ENCODE measurements at regions not wholly inside any gene's neighbourhood (a gene's known extent, or its start where the extent isn't known, plus 50 kb on each side); places are given as distances from the start of the nearest gene placed in this dataset.
A peak's percentile ranks its signal among the peaks of the same experiment; 100 is the strongest.

DNA sequence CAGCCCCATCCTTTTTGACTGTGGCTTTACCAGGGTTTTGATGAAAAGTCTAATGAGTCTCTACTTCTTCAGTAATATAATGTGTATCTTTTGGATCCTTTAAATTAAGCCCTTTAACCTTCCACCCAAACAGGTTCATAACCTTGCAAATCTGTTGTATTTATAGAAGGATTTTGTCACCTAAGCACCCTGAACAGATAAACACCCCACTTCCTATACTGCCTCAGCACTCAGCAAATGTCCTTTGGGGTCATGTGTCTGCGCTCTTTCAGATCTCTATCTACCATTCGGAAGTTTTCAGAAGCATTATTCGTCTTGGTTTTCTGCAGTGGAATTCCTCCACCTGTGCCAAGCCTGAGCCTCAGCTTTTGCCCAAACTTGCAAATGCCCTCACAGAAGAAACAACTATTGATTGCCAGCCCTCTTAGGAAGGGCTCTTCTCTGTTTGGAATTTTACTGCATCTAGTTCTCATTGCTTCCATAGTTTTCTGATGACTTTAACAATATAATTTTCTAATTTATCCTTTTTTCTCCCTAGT, 214.8 kb upstream of the KCNJ16 start:
- TF ChIP-seq EP300 (IDR thresholded peaks at IDR 0.05): no peak
- TF ChIP-seq POLR2AphosphoS5 (IDR thresholded peaks at IDR 0.05): no peak
- TF ChIP-seq POLR2A (IDR thresholded peaks at IDR 0.05): no peak
- TF ChIP-seq, protein P1, sequence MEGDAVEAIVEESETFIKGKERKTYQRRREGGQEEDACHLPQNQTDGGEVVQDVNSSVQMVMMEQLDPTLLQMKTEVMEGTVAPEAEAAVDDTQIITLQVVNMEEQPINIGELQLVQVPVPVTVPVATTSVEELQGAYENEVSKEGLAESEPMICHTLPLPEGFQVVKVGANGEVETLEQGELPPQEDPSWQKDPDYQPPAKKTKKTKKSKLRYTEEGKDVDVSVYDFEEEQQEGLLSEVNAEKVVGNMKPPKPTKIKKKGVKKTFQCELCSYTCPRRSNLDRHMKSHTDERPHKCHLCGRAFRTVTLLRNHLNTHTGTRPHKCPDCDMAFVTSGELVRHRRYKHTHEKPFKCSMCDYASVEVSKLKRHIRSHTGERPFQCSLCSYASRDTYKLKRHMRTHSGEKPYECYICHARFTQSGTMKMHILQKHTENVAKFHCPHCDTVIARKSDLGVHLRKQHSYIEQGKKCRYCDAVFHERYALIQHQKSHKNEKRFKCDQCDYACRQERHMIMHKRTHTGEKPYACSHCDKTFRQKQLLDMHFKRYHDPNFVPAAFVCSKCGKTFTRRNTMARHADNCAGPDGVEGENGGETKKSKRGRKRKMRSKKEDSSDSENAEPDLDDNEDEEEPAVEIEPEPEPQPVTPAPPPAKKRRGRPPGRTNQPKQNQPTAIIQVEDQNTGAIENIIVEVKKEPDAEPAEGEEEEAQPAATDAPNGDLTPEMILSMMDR (IDR thresholded peaks at IDR 0.05): no peak
- Histone ChIP-seq H3K4me1 (no peaks in the 10 kb centered on the region), H3K9me3 (peaks cover 0 to 27% (median 0%) of the 10 kb centered on the region in 3 donors), H3K27me3 (no peaks in the 10 kb centered on the region), H3K4me3 (no peak overlapping the region), H3K27ac (no peak overlapping the region), H3K36me3 (no peaks in the 10 kb centered on the region)
- 63 to 93% methylated on average over 2 to 3 of the region's 3 CpGs for WGBS, 2 donors (ENCODE audit: low coverage in 1 of 2)
- ATAC-seq: no peak

DNA sequence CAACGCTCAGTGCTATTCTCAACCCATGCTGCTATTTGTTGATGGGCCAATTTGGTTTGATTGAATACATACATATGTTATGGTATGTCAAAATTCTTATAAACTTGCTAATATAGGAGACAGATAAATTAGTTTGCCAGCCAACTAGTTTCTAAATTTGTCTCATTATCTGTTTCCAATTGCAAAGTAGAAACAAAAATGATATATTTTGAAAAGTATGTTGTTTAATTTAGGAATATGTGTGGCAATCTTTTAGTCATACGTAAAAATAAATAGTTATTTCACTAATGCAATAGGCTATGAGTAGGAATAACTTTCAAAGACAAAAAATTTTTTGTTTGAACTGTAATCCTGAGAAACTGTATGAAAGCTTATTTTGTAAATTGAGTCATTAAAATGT, 210.6 kb upstream of the KCNJ16 start:
- WGBS, 2 donors (ENCODE audit: low coverage in 1 of 2): 63 to 78% methylated on average over 2 of the region's 2 CpGs
- ATAC-seq: no peak

DNA sequence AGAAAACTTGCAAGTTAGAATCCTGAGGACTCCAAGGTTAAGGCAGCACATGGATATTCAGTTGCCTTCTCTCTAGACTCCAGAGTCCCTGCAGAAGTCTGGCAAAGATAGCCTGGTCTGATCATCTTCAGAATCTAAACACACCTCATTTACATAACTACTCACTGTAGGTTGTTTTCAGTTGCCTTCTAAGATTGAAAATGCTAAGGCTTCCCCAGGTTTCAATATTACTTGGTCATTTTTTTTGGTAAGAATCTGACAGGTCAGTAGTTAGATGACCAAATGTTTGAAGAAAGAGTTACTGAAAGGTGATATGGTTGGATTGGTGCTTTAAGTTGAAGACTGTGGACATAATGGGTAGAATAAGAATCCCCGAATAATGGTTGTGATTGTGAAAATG, 205.4 kb upstream of the KCNJ16 start:
- Histone ChIP-seq H3K9me3 (no peaks in the 10 kb centered on the region), H3K27me3 (no peaks in the 10 kb centered on the region), H3K4me1 (no peaks in the 10 kb centered on the region), H3K27ac (no peak overlapping the region), H3K36me3 (no peaks in the 10 kb centered on the region), H3K4me3 (no peak overlapping the region)
- no peak for TF ChIP-seq EP300 (IDR thresholded peaks at IDR 0.05)
- TF ChIP-seq POLR2A (IDR thresholded peaks at IDR 0.05): no peak
- TF ChIP-seq, protein P1 (IDR thresholded peaks at IDR 0.05): no peak
- no peak for TF ChIP-seq POLR2AphosphoS5 (IDR thresholded peaks at IDR 0.05)
- 100% methylated on average over 1 of the region's 1 CpG; no CpG with 5 or more reads in 1 of the 2 donors for WGBS, 2 donors (ENCODE audit: low coverage in 1 of 2)
- ATAC-seq: no peak

More for the DNA sequence above, 210.6 kb upstream of the KCNJ16 start:
- H3K27me3 ChIP-seq: no peaks in the 10 kb centered on the region
- H3K27ac ChIP-seq: no peak overlapping the region
- H3K36me3 ChIP-seq: no peaks in the 10 kb centered on the region
- no peak for TF ChIP-seq POLR2A (IDR thresholded peaks at IDR 0.05)
- no peak for TF ChIP-seq EP300 (IDR thresholded peaks at IDR 0.05)
- TF ChIP-seq, protein P1 (IDR thresholded peaks at IDR 0.05): no peak
- no peak for TF ChIP-seq POLR2AphosphoS5 (IDR thresholded peaks at IDR 0.05)
- H3K9me3 ChIP-seq: peaks cover 0 to 8% (median 0%) of the 10 kb centered on the region in 3 donors
- H3K4me1 ChIP-seq: no peaks in the 10 kb centered on the region
- no peak overlapping the region for H3K4me3 ChIP-seq

- WGBS, 2 donors (ENCODE audit: low coverage in 1 of 2): 100% methylated on average over 1 of the region's 1 CpG
- TF ChIP-seq POLR2AphosphoS5 (IDR thresholded peaks at IDR 0.05) (no peak), POLR2A (IDR thresholded peaks at IDR 0.05) (no peak), EP300 (IDR thresholded peaks at IDR 0.05) (no peak)
- TF ChIP-seq, protein P1 (IDR thresholded peaks at IDR 0.05): no peak
- no peaks in the 10 kb centered on the region for H3K27me3 ChIP-seq
- no peak overlapping the region for H3K27ac ChIP-seq
- ATAC-seq: peak; percentile 22
- H3K36me3 ChIP-seq: no peaks in the 10 kb centered on the region
- no peaks in the 10 kb centered on the region for H3K9me3 ChIP-seq
- no peaks in the 10 kb centered on the region for H3K4me1 ChIP-seq
- no peak overlapping the region for H3K4me3 ChIP-seq
Observed at GRCh38 chr17:69870091-69870530, 204.9 kb upstream of the KCNJ16 start.

- no peak for TF ChIP-seq POLR2AphosphoS5 (IDR thresholded peaks at IDR 0.05)
- no peak for TF ChIP-seq EP300 (IDR thresholded peaks at IDR 0.05)
- TF ChIP-seq, protein P1 (IDR thresholded peaks at IDR 0.05): no peak
- ATAC-seq: no peak
- Histone ChIP-seq H3K4me1 (no peaks in the 10 kb centered on the region), H3K36me3 (no peaks in the 10 kb centered on the region), H3K27ac (no peak overlapping the region), H3K4me3 (no peak overlapping the region), H3K9me3 (no peaks in the 10 kb centered on the region), H3K27me3 (no peaks in the 10 kb centered on the region)
- 31 to 64% methylated on average over 2 to 3 of the region's 3 CpGs for WGBS, 2 donors (ENCODE audit: low coverage in 1 of 2)
Observed at GRCh38 chr17:69870751-69871199, 204.2 kb upstream of the KCNJ16 start.

Measured in gastroesophageal sphincter (tissue), 4 donors.